IMR-90 (cell line): ENCODE measurements at regions not wholly inside any gene's neighbourhood (a gene's known extent, or its start where the extent isn't known, plus 50 kb on each side); places are given as distances from the start of the nearest gene placed in this dataset.

Experiments
- ATAC-seq: fragments of 200-7000 bp; cut with Tn5 transposase; 2 replicates; pipeline ENCODE4 v1.9.1; 2020; ENCODE audit warnings: low read depth, mild to moderate bottlenecking, moderate library complexity
- BruUV-seq: library from RNA; stranded (reverse); fragments of 400-500 nt; replicated peaks from 2 replicates; lab custom pipeline; 2021; lab: Mats Ljungman, UMichigan
- CTCF ChIA-PET: fragments of 300-600 bp; formaldehyde crosslinking; extraction: SDS; loops from one replicate; lab custom pipeline; 2021; ENCODE audit warnings: antibody characterized with exemption; lab: Yijun Ruan, JAX
- POLR2A ChIA-PET: fragments of 300-600 bp; sonication (Branson Sonifier 250); formaldehyde crosslinking; loops from one replicate; lab custom pipeline; 2022; ENCODE audit warnings: antibody characterized with exemption; ENCODE audit not compliant: unreplicated experiment; lab: Charles Lee
- DNase-seq: peaks from one replicate; pipeline ENCODE4 v3.0.0; 2013
- H2AFZ ChIP-seq: replicated peaks from 2 replicates; pipeline ENCODE3; 2013; ENCODE audit warnings: low read length, mild to moderate bottlenecking; ENCODE audit not compliant: poor library complexity
- H2AK5ac ChIP-seq: 2 replicates; pipeline ENCODE4 v1.6.1; 2013; ENCODE audit warnings: low read depth, low read length, inconsistent platforms
- H2AK9ac ChIP-seq: replicated peaks from 2 replicates; pipeline ENCODE3; 2013; ENCODE audit warnings: mild to moderate bottlenecking, low read depth, low read length, moderate library complexity; ENCODE audit not compliant: poor library complexity
- H2BK120ac ChIP-seq: 2 replicates; pipeline ENCODE4 v1.6.1; 2013; ENCODE audit warnings: low read depth, low read length, inconsistent platforms
- H2BK15ac ChIP-seq: 3 replicates; pipeline ENCODE4 v1.6.1; 2013; ENCODE audit warnings: low read depth, low read length, inconsistent platforms
- H2BK20ac ChIP-seq: 2 replicates; pipeline ENCODE4 v1.6.1; 2013; ENCODE audit warnings: low read depth, mild to moderate bottlenecking, inconsistent platforms, low read length, moderate library complexity
- H2BK5ac ChIP-seq: 2 replicates; pipeline ENCODE4 v1.6.1; 2013; ENCODE audit warnings: mild to moderate bottlenecking, low read depth, low read length, inconsistent platforms; ENCODE audit not compliant: poor library complexity, severe bottlenecking
- H3K14ac ChIP-seq: replicated peaks from 2 replicates; pipeline ENCODE4 v1.6.1; 2013; ENCODE audit warnings: low read depth, low read length, inconsistent platforms
- H3K18ac ChIP-seq: 2 replicates; pipeline ENCODE4 v1.6.1; 2013; ENCODE audit warnings: low read depth, low read length, control low read depth
- H3K23ac ChIP-seq: 2 replicates; pipeline ENCODE4 v1.6.1; 2013; ENCODE audit warnings: low read depth, low read length, inconsistent platforms
- H3K27ac ChIP-seq: 2 replicates; pipeline ENCODE4 v1.5.1; 2013; ENCODE audit warnings: mild to moderate bottlenecking, control low read depth, low read length; ENCODE audit not compliant: insufficient read depth
- H3K27me3 ChIP-seq: 2 replicates; pipeline ENCODE4 v1.6.1; 2013; ENCODE audit warnings: low read length; ENCODE audit not compliant: control insufficient read depth, insufficient read depth
- H3K36me3 ChIP-seq: 2 replicates; pipeline ENCODE4 v1.6.1; 2013; ENCODE audit warnings: low read length, mixed read lengths; ENCODE audit not compliant: control insufficient read depth, insufficient read depth
- H3K4ac ChIP-seq: 2 replicates; pipeline ENCODE4 v1.6.1; 2013; ENCODE audit warnings: low read depth, low read length, inconsistent platforms
- H3K4me1 ChIP-seq: 2 replicates; pipeline ENCODE4 v1.6.1; 2013; ENCODE audit warnings: low read length, mixed read lengths; ENCODE audit not compliant: control insufficient read depth, insufficient read depth
- H3K4me2 ChIP-seq: 2 replicates; pipeline ENCODE4 v1.6.1; 2013; ENCODE audit warnings: low read depth, mild to moderate bottlenecking, control low read depth, low read length, moderate library complexity
- H3K4me3 ChIP-seq: 2 replicates; pipeline ENCODE4 v1.5.1; 2013; ENCODE audit warnings: low read depth, mild to moderate bottlenecking, control low read depth, low read length, moderate library complexity; ENCODE audit not compliant: insufficient read depth
- H3K56ac ChIP-seq: 2 replicates; pipeline ENCODE4 v1.6.1; 2013; ENCODE audit warnings: low read length, inconsistent platforms; ENCODE audit not compliant: insufficient read depth; ENCODE audit errors: extremely low read depth
- H3K79me1 ChIP-seq, 2 experiments: 2 replicates each; pipeline ENCODE4 v1.6.1; 2013; ENCODE audit warnings: low read length in 2 of 2, inconsistent platforms in 1 of 2, low read depth in 1 of 2
- H3K9ac ChIP-seq: 2 replicates; pipeline ENCODE4 v1.6.1; 2013; ENCODE audit warnings: low read depth, low read length, control low read depth
- H3K9me1 ChIP-seq: 2 replicates; pipeline ENCODE4 v1.6.1; 2013; ENCODE audit warnings: low read length, inconsistent platforms; ENCODE audit not compliant: insufficient read depth
- H3K9me3 ChIP-seq: 2 replicates; pipeline ENCODE4 v1.6.1; 2013; ENCODE audit warnings: low read length; ENCODE audit not compliant: control insufficient read depth, insufficient read depth
- H4K20me1 ChIP-seq: 2 replicates; pipeline ENCODE4 v1.6.1; 2013; ENCODE audit warnings: low read length, inconsistent platforms; ENCODE audit not compliant: insufficient read depth
- H4K5ac ChIP-seq: 2 replicates; pipeline ENCODE4 v1.6.1; 2013; ENCODE audit warnings: mild to moderate bottlenecking, low read depth, low read length, control low read depth
- H4K8ac ChIP-seq, 2 experiments: 2 replicates each; pipeline ENCODE4 v1.6.1; 2013; ENCODE audit warnings: low read depth in 2 of 2, low read length in 2 of 2, control low read depth in 1 of 2, inconsistent platforms in 1 of 2
- H4K91ac ChIP-seq: 2 replicates; pipeline ENCODE4 v1.6.1; 2013; ENCODE audit warnings: low read depth, low read length, inconsistent platforms; ENCODE audit not compliant: insufficient read depth
- CEBPB ChIP-seq: IDR thresholded peaks from 2 replicates; pipeline ENCODE4 v1.6.1; 2012; ENCODE audit warnings: low read depth, low read length, improper control_type of control experiment
- CHD1 ChIP-seq: IDR thresholded peaks from 2 replicates; pipeline ENCODE4 v1.6.1; 2012; ENCODE audit warnings: low read depth, low read length, improper control_type of control experiment
- FOS ChIP-seq: fragments of 150-350 bp; IDR thresholded peaks from 2 replicates; pipeline ENCODE4 v1.6.1; 2016; ENCODE audit warnings: low read depth, low read length
- MAFK ChIP-seq: IDR thresholded peaks from 2 replicates; pipeline ENCODE4 v1.6.1; 2012; ENCODE audit warnings: low read depth, low read length, improper control_type of control experiment
- MAZ ChIP-seq: IDR thresholded peaks from 2 replicates; pipeline ENCODE4 v1.6.1; 2012; ENCODE audit warnings: low read depth, mild to moderate bottlenecking, low read length, improper control_type of control experiment, moderate library complexity, borderline replicate concordance
- MXI1 ChIP-seq: IDR thresholded peaks from 2 replicates; pipeline ENCODE4 v1.6.1; 2012; ENCODE audit warnings: low read depth, mild to moderate bottlenecking, low read length, moderate library complexity, borderline replicate concordance
- NFE2L2 ChIP-seq: fragments of 150-350 bp; IDR thresholded peaks from 2 replicates; pipeline ENCODE4 v1.6.1; 2016; ENCODE audit warnings: low read depth, mild to moderate bottlenecking, low read length
- POLR2A ChIP-seq: IDR thresholded peaks from 2 replicates; pipeline ENCODE4 v1.6.1; 2012; ENCODE audit warnings: mild to moderate bottlenecking, low read depth, low read length
- RAD21 ChIP-seq: IDR thresholded peaks from 2 replicates; pipeline ENCODE4 v1.6.1; 2012; ENCODE audit warnings: low read length, improper control_type of control experiment
- RCOR1 ChIP-seq: IDR thresholded peaks from 2 replicates; pipeline ENCODE4 v1.6.1; 2012; ENCODE audit warnings: mild to moderate bottlenecking, low read length, improper control_type of control experiment; ENCODE audit not compliant: insufficient replicate concordance
- RFX5 ChIP-seq: IDR thresholded peaks from 2 replicates; pipeline ENCODE4 v1.8.0; 2012; ENCODE audit warnings: low read depth, mild to moderate bottlenecking, low read length, moderate library complexity
- SMC3 ChIP-seq: fragments of 150-350 bp; IDR thresholded peaks from 2 replicates; pipeline ENCODE4 v1.6.1; 2016; ENCODE audit warnings: low read depth, mild to moderate bottlenecking, antibody characterized with exemption, low read length, moderate library complexity
- WGBS, 2 experiments: methylation state at CpG; one replicate each; pipeline versions ENCODE4 v1.1.5 to v1.1.7; 2013; ENCODE audit warnings: missing lambda C conversion rate in 2 of 2; ENCODE audit not compliant: insufficient read length in 1 of 2; ENCODE audit errors: extremely low coverage in 2 of 2; 5-methylcytosine and 5-hydroxymethylcytosine counted together
- dilution Hi-C: fragments of 300-500 bp; cut with HindIII; formaldehyde crosslinking; loops from one replicate; pipeline ENCODE4 v1.14.3; 2018; ENCODE audit warnings: low sequenced_read_pairs; ENCODE audit not compliant: unreplicated experiment
- in situ Hi-C: fragments of 300-500 bp; cut with MboI; formaldehyde crosslinking; loops from 3 replicates; pipeline ENCODE4 v1.14.3; 2019; ENCODE audit warnings: low sequenced_read_pairs, inconsistent platforms, mixed read lengths
- intact Hi-C: fragments of 100-400 bp; cut with micrococcal nuclease; formaldehyde crosslinking; loops from 2 replicates; pipeline ENCODE4 v1.10.0; 2022
- TF ChIP-seq, protein P1 (sequence below): conservative IDR thresholded peaks from 2 replicates; pipeline ENCODE4 v1.5.1; 2012; ENCODE audit warnings: mild to moderate bottlenecking, low read depth, low read length, improper control_type of control experiment
- TF ChIP-seq, protein P2 (sequence below): fragments of 150-350 bp; IDR thresholded peaks from 2 replicates; pipeline ENCODE4 v1.6.1; 2017; ENCODE audit warnings: mild to moderate bottlenecking, antibody characterized with exemption, low read length, low read depth

DNA sequence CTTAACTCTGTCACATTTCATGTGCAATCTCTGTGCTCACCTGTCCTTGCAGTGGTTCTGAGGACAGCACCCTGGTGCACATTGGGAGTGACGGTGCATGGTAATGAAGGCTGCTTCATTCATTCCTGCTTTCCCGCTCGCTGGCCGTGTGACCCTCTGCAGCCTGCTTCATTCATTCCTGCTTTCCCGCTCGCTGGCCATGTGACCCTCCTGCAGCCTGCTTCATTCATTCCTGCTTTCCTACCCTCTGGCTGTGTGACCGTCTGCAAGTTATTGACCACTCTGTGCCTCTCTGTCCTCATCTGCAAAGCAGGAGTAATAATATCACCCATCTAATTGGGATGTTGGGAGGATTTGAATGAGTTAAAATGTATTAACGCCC lies 189.1 kb upstream of the TMEM132C start:
- Histone ChIP-seq H2BK20ac (no peak overlapping the region), H2AK5ac (no peak overlapping the region), H2AK9ac (no peak overlapping the region), H3K4ac (no peak overlapping the region), H3K27ac (no peak overlapping the region), H2AFZ (no peak overlapping the region), H3K79me1 (no peaks in the 10 kb centered on the region), H2BK15ac (no peak overlapping the region), H3K4me1 (no peaks in the 10 kb centered on the region), H3K18ac (no peak overlapping the region), H2BK120ac (no peak overlapping the region), H2BK5ac (no peak overlapping the region), H3K56ac (no peak overlapping the region), H4K20me1 (no peaks in the 10 kb centered on the region), H3K27me3 (no peaks in the 10 kb centered on the region), H3K36me3 (no peaks in the 10 kb centered on the region), H4K8ac (no peak overlapping the region), H3K4me3 (no peak overlapping the region), H3K23ac (no peak overlapping the region), H3K14ac (no peak overlapping the region), H3K9me1 (no peaks in the 10 kb centered on the region), H4K91ac (no peak overlapping the region), H3K9me3 (peaks cover 12% of the 10 kb centered on the region), H4K5ac (no peak overlapping the region), H3K9ac (no peak overlapping the region), H3K4me2 (no peak overlapping the region)
- in situ Hi-C loops, result no loop called here
- ChIA-PET CTCF (no interaction called here), POLR2A (no interaction called here)
- no peak for DNase-seq
- BruUV-seq, result no TSS peak
- ATAC-seq, result no peak
- intact Hi-C loops, result no loop called here
- TF ChIP-seq CHD1, result no peak
- TF ChIP-seq, protein P1, sequence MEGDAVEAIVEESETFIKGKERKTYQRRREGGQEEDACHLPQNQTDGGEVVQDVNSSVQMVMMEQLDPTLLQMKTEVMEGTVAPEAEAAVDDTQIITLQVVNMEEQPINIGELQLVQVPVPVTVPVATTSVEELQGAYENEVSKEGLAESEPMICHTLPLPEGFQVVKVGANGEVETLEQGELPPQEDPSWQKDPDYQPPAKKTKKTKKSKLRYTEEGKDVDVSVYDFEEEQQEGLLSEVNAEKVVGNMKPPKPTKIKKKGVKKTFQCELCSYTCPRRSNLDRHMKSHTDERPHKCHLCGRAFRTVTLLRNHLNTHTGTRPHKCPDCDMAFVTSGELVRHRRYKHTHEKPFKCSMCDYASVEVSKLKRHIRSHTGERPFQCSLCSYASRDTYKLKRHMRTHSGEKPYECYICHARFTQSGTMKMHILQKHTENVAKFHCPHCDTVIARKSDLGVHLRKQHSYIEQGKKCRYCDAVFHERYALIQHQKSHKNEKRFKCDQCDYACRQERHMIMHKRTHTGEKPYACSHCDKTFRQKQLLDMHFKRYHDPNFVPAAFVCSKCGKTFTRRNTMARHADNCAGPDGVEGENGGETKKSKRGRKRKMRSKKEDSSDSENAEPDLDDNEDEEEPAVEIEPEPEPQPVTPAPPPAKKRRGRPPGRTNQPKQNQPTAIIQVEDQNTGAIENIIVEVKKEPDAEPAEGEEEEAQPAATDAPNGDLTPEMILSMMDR, result no peak
- no peak for TF ChIP-seq POLR2A
- TF ChIP-seq FOS, result no peak
- no peak for TF ChIP-seq SMC3
- TF ChIP-seq MAZ, result no peak
- TF ChIP-seq NFE2L2, result no peak
- TF ChIP-seq MAFK, result no peak
- TF ChIP-seq MXI1, result no peak
- no peak for TF ChIP-seq CEBPB
- no peak for TF ChIP-seq RAD21
- no peak for TF ChIP-seq RFX5
- TF ChIP-seq RCOR1, result no peak
- TF ChIP-seq, protein P2, sequence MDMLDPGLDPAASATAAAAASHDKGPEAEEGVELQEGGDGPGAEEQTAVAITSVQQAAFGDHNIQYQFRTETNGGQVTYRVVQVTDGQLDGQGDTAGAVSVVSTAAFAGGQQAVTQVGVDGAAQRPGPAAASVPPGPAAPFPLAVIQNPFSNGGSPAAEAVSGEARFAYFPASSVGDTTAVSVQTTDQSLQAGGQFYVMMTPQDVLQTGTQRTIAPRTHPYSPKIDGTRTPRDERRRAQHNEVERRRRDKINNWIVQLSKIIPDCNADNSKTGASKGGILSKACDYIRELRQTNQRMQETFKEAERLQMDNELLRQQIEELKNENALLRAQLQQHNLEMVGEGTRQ, result no peak
- no CpG with 5 or more reads among the region's 8 CpGs for WGBS, 2 experiments
- dilution Hi-C loops, result no loop called here
